Coronary artery (tissue), 2 donors: ENCODE measurements at regions not wholly inside any gene's neighbourhood (a gene's known extent, or its start where the extent isn't known, plus 50 kb on each side); places are given as distances from the start of the nearest gene placed in this dataset.

Experiments used
- DNase-seq: peaks from one replicate; pipeline ENCODE4 v3.0.0-alpha.2; 2017; ENCODE audit warnings: low spot score
- H3K27ac ChIP-seq, 2 donors: fragments of 200-600 bp; sonication (generic); one replicate each; pipeline ENCODE4 v1.5.1; 2016 to 2019
- H3K4me3 ChIP-seq: fragments of 200-600 bp; sonication (generic); 2 replicates; pipeline ENCODE4 v1.5.1; 2016; ENCODE audit warnings: mild to moderate bottlenecking, moderate library complexity
- TF ChIP-seq, protein P1 (sequence below): fragments of 200-600 bp; sonication (generic); IDR thresholded peaks from one replicate; pipeline ENCODE4 v1.5.1; 2019; ENCODE audit warnings: antibody characterized with exemption

DNA sequence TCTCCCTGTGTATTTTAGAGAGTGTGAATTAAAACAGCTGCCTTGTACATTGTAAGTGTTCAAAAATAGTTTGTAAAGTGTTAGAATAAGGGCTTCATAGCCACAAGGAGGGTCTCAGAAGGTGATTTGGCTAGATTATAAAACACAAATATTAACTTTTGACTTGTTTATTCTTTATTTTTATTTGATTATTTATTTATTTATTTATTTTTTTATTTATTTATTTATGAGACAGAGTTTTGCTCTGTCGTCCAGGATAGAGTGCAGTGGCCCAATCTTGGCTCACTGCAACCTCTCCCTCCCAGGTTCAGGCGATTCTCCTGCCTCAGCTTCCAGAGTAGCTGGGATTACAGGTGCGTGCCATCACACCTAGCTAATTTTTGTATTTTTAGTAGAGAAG lies 111.5 kb upstream of the RBFOX1 start:
- TF ChIP-seq, protein P1, sequence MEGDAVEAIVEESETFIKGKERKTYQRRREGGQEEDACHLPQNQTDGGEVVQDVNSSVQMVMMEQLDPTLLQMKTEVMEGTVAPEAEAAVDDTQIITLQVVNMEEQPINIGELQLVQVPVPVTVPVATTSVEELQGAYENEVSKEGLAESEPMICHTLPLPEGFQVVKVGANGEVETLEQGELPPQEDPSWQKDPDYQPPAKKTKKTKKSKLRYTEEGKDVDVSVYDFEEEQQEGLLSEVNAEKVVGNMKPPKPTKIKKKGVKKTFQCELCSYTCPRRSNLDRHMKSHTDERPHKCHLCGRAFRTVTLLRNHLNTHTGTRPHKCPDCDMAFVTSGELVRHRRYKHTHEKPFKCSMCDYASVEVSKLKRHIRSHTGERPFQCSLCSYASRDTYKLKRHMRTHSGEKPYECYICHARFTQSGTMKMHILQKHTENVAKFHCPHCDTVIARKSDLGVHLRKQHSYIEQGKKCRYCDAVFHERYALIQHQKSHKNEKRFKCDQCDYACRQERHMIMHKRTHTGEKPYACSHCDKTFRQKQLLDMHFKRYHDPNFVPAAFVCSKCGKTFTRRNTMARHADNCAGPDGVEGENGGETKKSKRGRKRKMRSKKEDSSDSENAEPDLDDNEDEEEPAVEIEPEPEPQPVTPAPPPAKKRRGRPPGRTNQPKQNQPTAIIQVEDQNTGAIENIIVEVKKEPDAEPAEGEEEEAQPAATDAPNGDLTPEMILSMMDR, result no peak
- DNase-seq, result no peak

DNA sequence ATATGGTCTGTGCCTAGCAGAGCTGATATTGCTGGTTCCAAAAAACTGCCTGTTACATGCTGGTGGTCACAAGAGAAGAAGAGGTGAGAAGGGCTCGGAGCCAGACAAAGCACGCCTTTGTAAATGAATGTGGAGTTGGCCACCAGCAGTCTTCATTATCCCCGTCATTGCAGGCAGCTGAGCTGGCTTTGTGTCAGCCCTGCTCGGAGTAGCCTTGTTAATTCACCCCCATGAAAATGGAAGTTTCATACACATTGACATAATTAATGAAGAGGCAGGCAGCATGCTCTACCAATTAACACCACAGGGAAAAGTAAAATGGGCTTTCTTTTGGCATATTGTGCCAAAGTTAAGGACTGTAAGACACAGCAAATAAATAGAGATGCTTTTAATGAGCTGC lies 113.7 kb upstream of the RBFOX1 start:
- no peak for DNase-seq
- Histone ChIP-seq H3K4me3 (no peak overlapping the region), H3K27ac (no peak overlapping the region)
- TF ChIP-seq, protein P1, result no peak

More for the DNA sequence above, 111.5 kb upstream of the RBFOX1 start:
- H3K4me3 ChIP-seq, result no peak overlapping the region
- H3K27ac ChIP-seq, result no peak overlapping the region

DNA sequence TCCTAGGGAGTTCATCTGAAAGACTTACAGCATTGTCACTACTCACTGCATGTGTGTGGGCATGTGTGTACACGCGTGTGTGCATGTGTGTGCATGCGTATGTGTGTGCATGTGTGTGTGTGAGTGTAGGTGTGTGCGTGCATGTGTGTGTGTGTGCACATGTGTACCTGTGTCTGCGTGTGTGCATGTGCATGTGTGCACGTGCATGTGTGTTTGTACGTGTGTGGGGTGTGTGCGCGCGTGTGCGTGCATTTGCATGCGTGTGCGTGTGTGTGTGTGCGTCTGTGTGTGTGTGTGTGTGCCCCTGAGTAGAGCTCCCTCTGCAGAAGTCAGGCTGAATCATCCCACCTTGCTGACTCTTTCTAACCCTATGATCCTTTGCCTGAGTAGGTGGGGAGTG lies 114.8 kb upstream of the RBFOX1 start:
- Histone ChIP-seq H3K4me3 (no peak overlapping the region), H3K27ac (no peak overlapping the region)
- DNase-seq, result no peak
- TF ChIP-seq, protein P1, result no peak

DNA sequence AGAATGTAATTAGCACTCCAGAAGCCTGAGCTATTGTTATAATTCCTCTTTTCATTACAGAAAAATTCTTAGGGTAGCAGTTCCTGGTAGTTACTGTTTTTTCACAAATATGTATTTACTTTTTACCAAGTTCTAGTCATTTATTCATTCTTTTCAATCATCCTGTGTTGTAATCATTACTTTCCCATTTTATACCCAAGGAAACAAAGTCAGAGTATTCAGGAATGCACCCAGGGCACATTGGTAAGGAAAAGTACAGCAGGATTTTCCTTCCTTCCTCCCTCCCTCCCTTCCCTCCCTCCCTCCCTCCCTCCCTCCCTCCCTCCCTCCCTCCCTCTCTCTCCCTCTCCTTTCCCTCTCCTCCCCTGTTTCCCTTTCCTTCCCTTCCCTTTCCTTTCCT lies 115.9 kb upstream of the RBFOX1 start:
- DNase-seq, result no peak
- TF ChIP-seq, protein P1, result no peak
- Histone ChIP-seq H3K27ac (no peak overlapping the region), H3K4me3 (no peak overlapping the region)

DNA sequence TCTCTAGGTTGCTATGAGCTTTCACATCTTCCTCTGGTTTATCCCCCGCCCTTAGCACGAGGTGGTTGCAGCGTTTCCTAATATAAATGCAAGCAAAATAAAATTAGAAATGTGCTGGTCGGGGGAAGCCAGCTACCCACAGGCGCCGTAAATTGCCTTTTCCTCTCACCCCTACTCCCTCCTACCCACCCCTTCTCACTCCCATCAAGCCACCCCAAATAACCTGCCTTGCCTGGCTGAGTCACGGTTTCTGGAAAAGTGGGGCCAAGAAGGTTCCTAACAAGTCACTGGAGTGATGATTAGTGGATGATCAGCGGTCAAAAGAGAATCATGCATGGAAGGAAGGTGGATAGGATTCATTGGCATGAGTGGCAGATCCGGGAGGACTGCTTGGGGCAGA lies 120.9 kb upstream of the RBFOX1 start:
- DNase-seq, result no peak
- TF ChIP-seq, protein P1, result no peak
- H3K27ac ChIP-seq, result no peak overlapping the region
- no peak overlapping the region for H3K4me3 ChIP-seq

DNA sequence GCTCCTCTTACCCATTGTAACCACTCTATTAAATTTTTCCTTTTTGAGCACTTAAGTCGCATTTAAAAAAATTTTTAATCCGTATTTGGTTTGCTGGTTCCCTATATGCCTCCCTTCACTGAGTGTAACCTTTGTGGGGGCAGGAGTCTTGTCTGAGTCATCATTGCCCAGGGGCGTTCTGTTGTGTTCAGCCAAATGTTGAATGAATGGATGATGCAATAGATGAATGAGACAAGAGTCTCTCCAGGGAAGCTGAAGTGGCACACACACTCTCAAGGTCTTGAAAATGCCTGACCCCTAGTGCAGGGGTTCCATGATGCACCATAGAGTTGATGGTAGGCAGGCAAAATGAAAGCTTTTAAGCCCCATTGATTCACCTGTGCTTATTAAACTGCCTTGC lies 123.0 kb upstream of the RBFOX1 start:
- TF ChIP-seq, protein P1, result no peak
- no peak overlapping the region for H3K4me3 ChIP-seq

DNA sequence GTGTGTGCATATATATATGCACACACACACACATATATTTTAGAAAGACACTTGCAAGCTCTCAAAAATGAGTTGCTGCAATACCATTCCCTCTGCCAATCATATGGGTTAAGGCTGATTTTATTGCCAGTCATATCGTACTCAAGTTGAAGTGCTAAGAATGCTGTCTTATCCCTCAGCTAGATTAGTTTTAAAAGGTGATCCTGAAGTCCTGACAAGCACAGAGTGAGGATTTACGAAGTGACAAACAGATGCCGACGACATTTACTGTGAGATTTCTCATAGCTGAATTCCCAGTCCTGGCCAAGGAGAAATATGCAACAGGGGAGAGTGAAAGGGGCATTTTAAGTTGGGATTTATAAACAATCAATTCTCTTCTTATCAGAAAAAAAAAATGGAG lies 126.2 kb upstream of the RBFOX1 start:
- Histone ChIP-seq H3K4me3 (no peak overlapping the region), H3K27ac (no peak overlapping the region)
- DNase-seq, result no peak
- TF ChIP-seq, protein P1, result no peak

More for the DNA sequence above, 123.0 kb upstream of the RBFOX1 start:
- no peak overlapping the region for H3K27ac ChIP-seq
- DNase-seq, result no peak
